Neural cell (in vitro differentiated cells): ENCODE measurements at regions not wholly inside any gene's neighbourhood (a gene's known extent, or its start where the extent isn't known, plus 50 kb on each side); places are given as distances from the start of the nearest gene placed in this dataset.

Source experiments
- H2AFZ ChIP-seq: fragments of 200-600, 300-800 bp; sonication (generic), shearing (Covaris generic); 2 replicates; pipeline ENCODE4 v1.6.0; 2014; ENCODE audit warnings: low read depth, mild to moderate bottlenecking, antibody characterized with exemption, low read length, moderate library complexity
- H3F3A ChIP-seq: fragments of 200-600 bp; shearing (Covaris generic); 2 replicates; pipeline ENCODE4 v1.6.1; 2016; ENCODE audit warnings: mild to moderate bottlenecking, moderate library complexity, mixed read lengths, antibody characterized with exemption, low read length; ENCODE audit not compliant: insufficient read depth, poor library complexity, severe bottlenecking
- H3K27ac ChIP-seq: fragments of 200-600, 300-800 bp; sonication (generic), shearing (Covaris generic); 2 replicates; pipeline ENCODE4 v1.5.1; 2014; ENCODE audit warnings: mild to moderate bottlenecking, low read length, moderate library complexity
- H3K27me3 ChIP-seq: fragments of 300-800, 200-600 bp; sonication (generic), shearing (Covaris generic); 2 replicates; pipeline ENCODE4 v1.6.0; 2014; ENCODE audit warnings: mild to moderate bottlenecking, low read depth, low read length, moderate library complexity; ENCODE audit not compliant: insufficient read depth
- H3K36me3 ChIP-seq: fragments of 300-800, 200-600 bp; sonication (generic), shearing (Covaris generic); 2 replicates; pipeline ENCODE4 v1.5.1; 2014; ENCODE audit warnings: mild to moderate bottlenecking, antibody characterized with exemption, low read length, moderate library complexity; ENCODE audit not compliant: insufficient read depth
- H3K4me2 ChIP-seq: fragments of 300-800, 200-600 bp; sonication (generic), shearing (Covaris generic); 2 replicates; pipeline ENCODE4 v1.6.0; 2014; ENCODE audit warnings: mild to moderate bottlenecking, low read length
- H3K4me3 ChIP-seq: fragments of 300-800, 200-600 bp; sonication (generic), shearing (Covaris generic); 2 replicates; pipeline ENCODE4 v1.5.1; 2014; ENCODE audit warnings: mild to moderate bottlenecking, low read length, moderate library complexity
- H3K79me2 ChIP-seq: fragments of 200-600 bp; shearing (Covaris generic); replicated peaks from 2 replicates; pipeline ENCODE4 v1.6.0; 2014; ENCODE audit warnings: mild to moderate bottlenecking, low read length, moderate library complexity; ENCODE audit not compliant: insufficient read depth
- H3K9ac ChIP-seq: fragments of 300-800, 200-600 bp; sonication (generic), shearing (Covaris generic); 2 replicates; pipeline ENCODE4 v1.6.1; 2016; ENCODE audit warnings: mild to moderate bottlenecking, low read length, mixed read lengths
- H3K9me2 ChIP-seq: fragments of 200-600 bp; shearing (Covaris generic); 2 replicates; pipeline ENCODE4 v1.6.1; 2016; ENCODE audit warnings: mild to moderate bottlenecking, low read length, mixed read lengths; ENCODE audit not compliant: insufficient read depth
- H3K9me3 ChIP-seq: fragments of 200-600, 300-800 bp; sonication (generic), shearing (Covaris generic); 2 replicates; pipeline ENCODE4 v1.6.1; 2016; ENCODE audit warnings: mild to moderate bottlenecking, mixed run types, low read length, moderate library complexity, mixed read lengths
- H4K20me1 ChIP-seq: fragments of 200-600 bp; shearing (Covaris generic); 2 replicates; pipeline ENCODE4 v1.6.1; 2016; ENCODE audit warnings: mild to moderate bottlenecking, mixed run types; ENCODE audit not compliant: insufficient read depth
- CTCF ChIP-seq: fragments of 450-650 bp; IDR thresholded peaks from 2 replicates; pipeline ENCODE4 v1.5.1; 2014; ENCODE audit warnings: antibody characterized with exemption, mild to moderate bottlenecking, moderate library complexity; ENCODE audit not compliant: poor library complexity, severe bottlenecking
- EP300 ChIP-seq: fragments of 450-650 bp; conservative IDR thresholded peaks from 2 replicates; pipeline ENCODE4 v1.6.1; 2014; ENCODE audit warnings: antibody characterized with exemption, mild to moderate bottlenecking, moderate library complexity; ENCODE audit not compliant: poor library complexity, severe bottlenecking
- EZH2 ChIP-seq: fragments of 200-600, 300-800 bp; shearing (Covaris generic), sonication (generic); IDR thresholded peaks from 2 replicates; pipeline ENCODE4 v1.6.1; 2014; ENCODE audit warnings: antibody characterized with exemption, low read length, borderline replicate concordance, mild to moderate bottlenecking; ENCODE audit not compliant: insufficient read depth, poor library complexity, severe bottlenecking
- MXI1 ChIP-seq: fragments of 450-650 bp; conservative IDR thresholded peaks from 2 replicates; pipeline ENCODE4 v1.6.1; 2014; ENCODE audit warnings: antibody characterized with exemption, mild to moderate bottlenecking; ENCODE audit not compliant: poor library complexity, severe bottlenecking
- POLR2AphosphoS5 ChIP-seq: IDR thresholded peaks from 2 replicates; pipeline ENCODE4 v1.6.1; 2012
- RAD21 ChIP-seq: fragments of 450-650 bp; conservative IDR thresholded peaks from 2 replicates; pipeline ENCODE4 v1.6.1; 2014; ENCODE audit warnings: antibody characterized with exemption, mild to moderate bottlenecking, moderate library complexity
- REST ChIP-seq: IDR thresholded peaks from 2 replicates; pipeline ENCODE4 v1.6.1; 2012; ENCODE audit warnings: borderline replicate concordance
- SMC3 ChIP-seq: fragments of 450-650 bp; conservative IDR thresholded peaks from 2 replicates; pipeline ENCODE4 v1.6.1; 2014; ENCODE audit warnings: antibody characterized with exemption, mild to moderate bottlenecking, moderate library complexity; ENCODE audit not compliant: poor library complexity
- TAF1 ChIP-seq: IDR thresholded peaks from 2 replicates; pipeline ENCODE4 v1.6.1; 2012; ENCODE audit warnings: low read depth

GRCh38 chr10:78993261-78993945 lies 75.4 kb upstream of the ZMIZ1 start:
- Histone ChIP-seq H3K79me2 (no peaks in the 10 kb centered on the region), H3K4me3 (no peak overlapping the region), H2AFZ (no peak overlapping the region), H3K27me3 (no peaks in the 10 kb centered on the region), H3F3A (no peaks in the 10 kb centered on the region), H3K9me3 (no peaks in the 10 kb centered on the region), H3K27ac (no peak overlapping the region), H3K36me3 (no peaks in the 10 kb centered on the region), H3K4me2 (no peak overlapping the region), H3K9me2 (no peaks in the 10 kb centered on the region), H3K9ac (no peak overlapping the region), H4K20me1 (no peaks in the 10 kb centered on the region)
- TF ChIP-seq RAD21, result no peak

- H3K79me2 ChIP-seq, result no peaks in the 10 kb centered on the region
- no peak overlapping the region for H2AFZ ChIP-seq
- no peaks in the 10 kb centered on the region for H3K27me3 ChIP-seq
- H3K27ac ChIP-seq, result no peak overlapping the region
- H3K9me2 ChIP-seq, result no peaks in the 10 kb centered on the region
- no peaks in the 10 kb centered on the region for H4K20me1 ChIP-seq
- TF ChIP-seq EP300, result no peak
- TF ChIP-seq MXI1, result no peak
- no peak for TF ChIP-seq POLR2AphosphoS5
- no peak for TF ChIP-seq SMC3
- TF ChIP-seq TAF1, result no peak
- no peak for TF ChIP-seq CTCF
- TF ChIP-seq RAD21, result no peak
- no peak for TF ChIP-seq EZH2
- no peak for TF ChIP-seq REST
- H3F3A ChIP-seq, result no peaks in the 10 kb centered on the region
- no peak overlapping the region for H3K4me2 ChIP-seq
- H3K36me3 ChIP-seq, result no peaks in the 10 kb centered on the region
- no peak overlapping the region for H3K4me3 ChIP-seq
- H3K9ac ChIP-seq, result peak overlapping the region; percentile 27
- no peaks in the 10 kb centered on the region for H3K9me3 ChIP-seq
These were observed 72.6 kb upstream of the ZMIZ1 start for GRCh38 chr10:78995987-78996791.
